ENCODE measurements at regions not wholly inside any gene's neighbourhood (a gene's known extent, or its start where the extent isn't known, plus 50 kb on each side); places are given as distances from the start of the nearest gene placed in this dataset.

DNA sequence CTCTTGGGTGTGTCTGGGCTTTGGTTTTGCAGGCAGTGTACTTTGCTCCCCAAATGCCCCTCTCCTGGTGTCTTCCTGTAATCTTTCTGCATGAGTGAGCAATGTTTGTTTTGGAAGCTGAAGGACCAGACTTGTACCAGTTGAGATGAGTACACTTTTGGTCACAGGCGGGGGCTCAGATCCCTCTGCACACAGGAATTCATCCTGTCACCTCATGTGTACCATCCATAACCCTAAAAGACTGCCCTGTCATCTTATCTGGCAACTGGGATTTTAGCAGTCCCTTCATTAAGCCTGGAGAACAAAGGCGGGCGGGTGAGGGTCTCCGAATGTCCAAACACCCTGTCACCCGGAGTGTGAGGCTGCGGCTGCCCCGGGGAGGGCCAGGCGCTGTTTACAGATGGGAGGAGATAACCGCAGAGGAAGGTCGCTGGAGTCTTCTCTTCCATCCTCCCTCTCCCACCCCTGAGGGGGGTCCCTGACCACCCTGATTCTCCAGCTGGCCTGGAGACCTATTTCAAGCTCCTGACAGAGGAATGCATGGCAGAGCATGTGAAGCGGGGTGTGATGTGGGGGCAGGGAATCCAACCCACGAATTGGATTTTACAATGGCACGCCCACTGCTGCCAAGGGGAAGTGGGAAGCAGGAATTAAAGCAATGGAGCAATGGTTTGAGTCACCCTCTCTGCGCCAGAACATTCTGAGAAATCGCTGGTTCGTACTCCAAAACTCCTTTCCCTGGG, 158.2 kb upstream of the MYCN start:
- DNase-seq: no peak

DNA sequence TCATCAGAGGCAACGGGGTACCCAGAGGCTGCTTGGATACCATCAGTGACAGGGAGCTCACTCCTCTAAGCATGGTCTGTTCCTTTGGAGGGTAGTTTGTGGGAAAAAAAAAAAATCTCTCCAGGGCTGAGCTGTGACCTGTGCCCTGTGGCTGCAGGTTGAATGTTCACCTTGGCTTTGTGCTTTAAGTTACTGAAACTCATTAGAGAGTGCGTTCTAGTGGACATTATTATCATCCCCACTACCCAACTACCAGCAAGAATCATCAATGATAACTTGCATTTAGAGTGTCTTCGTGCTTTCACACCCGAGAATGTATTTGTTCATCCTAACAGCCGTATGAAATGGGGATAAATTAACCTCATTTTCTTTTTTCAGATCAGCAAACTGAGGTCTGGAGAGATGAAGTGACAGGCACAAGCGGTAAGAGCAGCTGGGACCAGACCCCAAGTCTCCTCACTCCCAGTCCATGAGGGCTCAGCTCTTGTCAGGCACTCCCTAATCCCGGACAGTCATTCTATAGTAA, 157.5 kb upstream of the MYCN start:
- DNase-seq: no peak

DNA sequence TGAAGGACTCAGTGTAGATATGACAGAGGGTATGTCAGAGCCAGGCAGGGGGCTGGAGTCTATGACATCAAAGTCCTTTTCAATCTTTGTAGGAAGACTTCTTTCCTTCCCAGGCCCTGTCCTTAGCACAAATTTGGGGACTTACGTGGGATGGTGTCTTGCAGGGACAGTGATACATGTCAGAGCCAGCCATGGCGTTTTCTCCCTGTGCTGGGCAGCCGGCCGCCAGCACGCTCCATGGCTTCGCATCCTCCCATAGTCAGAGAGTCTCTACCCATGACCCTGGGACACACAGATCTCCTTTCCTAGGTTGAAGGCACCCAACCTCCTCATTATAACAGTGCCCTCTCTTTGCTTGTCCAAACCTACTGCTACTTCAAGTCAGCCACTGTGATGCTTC, 156.9 kb upstream of the MYCN start:
- DNase-seq: no peak

DNA sequence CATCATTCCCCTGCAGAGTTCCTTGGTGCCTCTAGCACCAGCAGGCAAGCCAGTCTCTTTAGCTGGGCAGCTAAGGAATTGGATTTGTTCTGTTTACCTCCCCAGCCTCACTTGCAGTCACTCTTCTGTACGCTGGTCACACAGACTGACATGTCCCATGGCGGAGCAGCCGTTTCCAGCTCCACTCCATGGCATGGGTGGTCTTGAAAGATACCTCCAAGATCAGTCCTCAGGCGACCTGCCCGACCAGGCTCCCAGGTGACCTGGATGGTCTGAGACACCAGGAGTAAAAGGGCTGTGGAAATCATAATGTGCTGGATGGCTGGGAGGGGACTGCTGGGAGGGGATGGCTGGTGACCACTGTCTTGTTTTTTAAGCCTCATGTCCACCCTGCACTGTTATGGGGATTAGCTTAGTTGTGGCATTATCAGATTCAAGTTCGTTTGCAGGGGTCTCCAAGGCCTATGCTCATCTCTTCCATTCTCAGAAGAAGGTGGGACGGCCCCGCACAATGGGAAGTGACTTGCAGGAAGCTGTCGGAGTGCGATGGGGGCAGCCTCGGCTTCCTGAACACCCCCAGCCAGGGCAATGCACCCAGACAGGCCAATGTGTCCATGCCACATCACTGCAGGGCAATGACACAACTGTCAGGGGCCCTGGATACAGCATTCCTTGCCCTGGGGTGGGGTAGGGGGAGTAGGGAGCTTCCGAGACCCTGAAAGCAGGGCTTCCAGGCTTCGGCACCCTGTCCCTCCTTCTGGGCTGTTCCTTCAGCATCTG, 156.1 kb upstream of the MYCN start:
- DNase-seq: no peak

DNA sequence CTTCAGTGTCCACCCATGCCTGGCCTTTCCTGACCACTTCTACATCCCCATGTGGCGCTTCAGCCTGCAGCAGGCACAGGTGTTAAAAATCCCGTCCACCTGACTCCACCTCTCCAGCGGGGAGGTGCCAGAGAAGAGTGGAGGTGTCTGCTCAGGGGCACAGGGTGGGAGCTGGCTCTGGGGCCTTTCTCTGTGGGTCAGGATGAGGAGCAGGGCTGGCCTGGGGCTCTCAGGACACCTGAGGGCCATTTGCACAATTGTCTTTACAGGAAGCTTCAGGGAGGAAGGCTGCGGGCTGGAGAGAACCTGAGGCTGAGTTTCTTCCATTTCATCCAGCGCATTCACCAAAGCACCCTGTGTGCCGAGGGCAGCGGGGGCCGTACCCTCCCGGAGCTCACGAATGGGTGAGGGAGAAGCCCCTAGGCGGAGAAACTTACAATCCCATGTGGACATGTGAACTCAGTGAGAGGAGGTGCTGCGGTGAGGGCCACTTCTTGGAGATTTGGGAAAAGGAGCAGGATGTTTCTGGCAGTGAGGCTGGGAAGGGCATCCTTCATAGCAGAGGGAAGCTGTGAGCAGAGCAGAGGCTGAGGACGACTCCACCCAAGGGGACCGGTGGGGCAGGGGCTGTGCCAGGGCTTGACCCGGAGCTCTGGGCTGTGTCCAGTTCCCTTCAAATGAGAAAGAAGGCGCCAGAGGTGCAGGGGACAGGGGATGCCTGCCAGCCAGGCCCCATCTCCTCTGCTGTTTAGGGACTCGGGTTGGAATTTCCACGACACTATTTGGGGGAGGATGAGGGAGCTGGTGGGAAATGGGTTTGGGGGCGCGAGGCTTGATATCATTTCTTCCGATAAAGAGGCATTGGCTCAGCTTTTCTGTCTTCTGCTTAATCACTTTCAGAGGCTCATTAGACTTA, 155.2 kb upstream of the MYCN start:
- DNase-seq: no peak

DNA sequence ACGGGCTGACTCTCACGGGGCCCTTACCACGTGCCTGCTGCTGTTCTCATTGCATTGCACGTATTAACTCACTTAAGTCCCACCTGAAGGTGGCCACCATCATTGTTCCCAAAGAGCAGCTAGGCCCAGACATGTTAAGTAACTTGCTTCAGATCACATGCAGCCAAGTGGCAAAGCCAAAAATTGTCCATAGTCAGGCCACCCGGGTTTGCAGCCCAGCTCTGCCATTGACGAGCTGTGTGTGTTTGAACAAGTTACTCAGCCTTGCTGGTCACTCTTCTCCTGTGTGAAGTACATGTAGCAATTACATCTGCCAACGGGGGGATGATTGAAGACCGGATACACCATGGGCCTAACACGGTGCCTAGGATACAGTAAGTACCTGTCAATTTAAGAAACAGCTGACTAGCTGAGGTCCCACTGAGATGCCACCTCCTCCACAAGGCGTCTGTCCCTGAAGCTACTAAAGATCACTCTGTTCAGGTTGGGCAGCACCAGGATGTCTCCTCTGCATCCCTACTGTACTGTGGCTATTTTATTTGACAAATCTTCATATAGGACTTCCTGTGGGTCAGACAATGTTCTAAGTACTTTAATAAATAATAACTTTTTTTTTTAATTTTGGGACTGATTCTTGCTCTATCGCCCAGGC, 154.2 kb upstream of the MYCN start:
- DNase-seq: no peak

DNA sequence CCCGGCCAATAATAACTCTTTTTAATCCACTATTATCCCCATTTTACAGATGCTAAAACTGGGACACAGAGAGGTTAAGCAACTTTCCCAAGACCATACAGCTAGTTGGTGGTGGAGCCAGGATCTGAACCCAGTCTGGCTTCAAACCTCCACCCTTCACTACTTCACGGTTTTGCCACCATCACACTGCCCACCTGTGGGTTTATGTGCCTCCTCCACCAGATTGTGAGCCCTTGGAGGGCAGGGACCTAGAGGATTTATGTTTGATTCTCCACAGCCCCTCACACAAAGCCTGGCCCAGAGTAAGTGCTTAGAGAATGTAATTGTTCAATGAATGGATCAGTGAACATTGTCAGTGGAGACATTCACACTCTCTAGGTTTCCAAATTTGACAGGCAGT, 153.4 kb upstream of the MYCN start:
- no peak for DNase-seq

DNA sequence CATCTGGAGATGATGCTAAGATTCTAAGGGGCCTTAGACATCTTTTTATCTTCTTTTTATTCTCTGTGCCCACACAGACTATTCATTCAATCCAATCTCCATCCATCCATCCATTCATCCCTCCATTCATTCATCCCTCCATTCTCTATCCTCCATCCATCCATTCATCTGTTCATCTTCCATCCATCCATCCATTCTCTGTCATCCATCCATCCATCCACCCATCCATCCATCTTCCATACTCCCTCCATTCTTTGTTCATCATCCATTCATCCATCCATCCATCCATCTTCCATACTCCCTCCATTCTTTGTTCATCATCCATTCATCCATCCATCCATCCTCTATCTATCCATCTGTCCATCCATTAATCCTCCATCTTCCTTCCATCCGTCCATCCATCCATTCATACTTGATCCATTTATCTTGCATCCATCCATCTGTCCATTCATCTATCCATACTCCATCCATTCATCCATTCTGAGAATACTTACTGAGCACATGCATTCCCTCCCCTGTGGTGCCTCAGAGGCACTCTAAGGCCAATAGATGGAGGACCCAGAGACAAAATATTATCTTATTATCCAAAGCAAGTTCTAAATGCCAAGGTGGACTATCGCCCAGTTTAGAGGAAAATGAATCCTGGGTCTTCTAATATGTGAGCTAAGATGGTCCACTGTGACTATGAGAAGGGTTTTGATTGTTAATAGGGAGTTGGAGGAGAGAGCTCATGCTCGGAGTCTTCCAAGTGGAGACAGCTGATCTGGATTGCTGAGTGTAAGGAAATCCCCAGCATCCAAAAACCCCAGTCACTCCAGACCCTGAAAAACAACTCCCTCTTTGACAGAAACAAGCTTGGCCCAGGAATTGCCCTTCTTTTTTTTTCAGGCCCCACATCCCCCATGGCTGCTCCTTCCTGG, 152.6 kb upstream of the MYCN start:
- DNase-seq: no peak

DNA sequence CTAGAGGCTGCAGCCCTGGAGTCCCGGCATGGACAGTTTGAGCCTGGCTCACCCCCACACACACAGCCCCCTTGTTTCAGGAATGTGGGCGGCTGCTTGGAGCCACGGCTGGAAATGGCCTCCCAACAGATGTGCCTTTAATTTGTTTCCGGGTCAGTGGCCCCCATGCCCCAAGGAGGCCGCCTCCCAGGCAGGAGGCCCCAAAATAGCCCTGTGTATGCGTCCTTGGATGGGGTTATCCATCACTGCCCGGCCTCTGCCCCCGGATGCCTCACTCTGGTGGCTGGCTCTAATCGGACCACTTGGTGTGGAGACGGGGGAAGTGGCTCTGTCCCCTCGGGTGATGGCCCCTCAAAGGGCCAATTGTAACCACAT, 151.9 kb upstream of the MYCN start:
- no peak for DNase-seq

DNA sequence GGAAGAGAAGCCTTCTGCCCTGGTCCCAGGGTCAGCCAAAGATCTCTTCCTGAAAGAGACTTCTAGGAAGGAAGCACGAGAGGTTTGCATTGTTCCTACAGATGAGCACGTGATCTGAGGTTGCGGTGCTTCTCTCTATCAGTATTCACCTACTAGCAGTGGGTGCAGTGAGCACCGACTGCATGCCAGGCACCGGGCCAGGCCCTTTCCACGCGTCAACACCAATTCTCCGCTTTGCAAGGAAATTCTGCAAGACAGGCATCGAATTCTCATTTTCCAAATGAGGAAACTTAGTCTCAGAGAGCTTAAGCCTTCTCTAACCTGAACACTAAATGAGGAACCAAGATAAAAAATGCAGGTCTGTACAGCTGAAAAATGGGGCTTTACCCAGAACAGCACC, 151.5 kb upstream of the MYCN start:
- no peak for DNase-seq

DNA sequence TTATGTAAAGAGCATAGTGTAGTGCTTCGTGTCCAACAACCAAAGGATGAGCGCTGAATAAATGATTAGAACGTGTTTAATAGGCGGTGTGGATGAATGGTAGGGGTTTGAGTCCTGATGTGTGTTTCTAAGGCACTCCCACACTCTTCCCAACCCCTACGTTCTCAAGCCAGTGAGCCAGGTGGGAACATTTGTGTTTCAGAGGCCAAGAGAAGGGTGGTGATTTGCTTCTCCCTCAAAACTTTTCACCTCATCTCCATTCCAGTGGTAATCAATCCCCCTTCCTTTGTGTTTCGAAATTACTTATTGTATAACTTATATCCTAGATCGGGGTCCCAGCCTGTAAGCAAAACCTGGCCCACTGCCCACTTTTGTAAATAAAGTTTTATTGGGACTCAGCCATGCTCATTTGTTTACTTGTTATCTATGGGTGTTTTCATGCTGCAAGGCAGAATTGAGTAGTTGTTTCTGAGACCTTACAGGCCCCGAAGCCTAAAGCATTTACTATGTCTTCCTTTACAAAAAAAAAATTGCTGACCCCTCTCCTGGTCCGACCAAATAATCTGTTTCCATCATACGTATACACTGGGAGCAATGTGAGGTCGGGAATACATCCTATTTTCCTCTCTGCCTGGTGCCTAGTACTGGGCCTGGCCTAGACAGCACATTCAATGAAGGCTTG, 150.8 kb upstream of the MYCN start:
- no peak for DNase-seq

DNA sequence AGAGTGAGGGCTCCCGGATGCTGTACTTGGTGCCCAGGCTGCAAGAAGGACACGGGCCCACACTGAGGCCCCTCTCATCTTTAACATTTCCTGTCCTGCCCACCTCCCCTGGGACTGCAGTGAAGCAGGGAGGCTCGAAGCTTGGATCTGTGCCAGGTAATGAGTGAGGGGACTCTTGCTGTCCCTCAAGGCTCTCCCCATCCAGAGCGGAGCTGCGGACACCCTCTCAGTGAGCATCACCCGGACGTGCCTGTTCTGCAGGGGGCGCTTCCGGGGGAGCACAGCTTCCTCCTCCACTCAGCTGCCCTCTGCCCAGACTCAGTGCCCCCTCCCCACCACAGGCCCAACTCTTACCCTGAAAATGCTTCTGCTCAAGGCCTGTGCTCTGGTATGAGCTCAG, 150.0 kb upstream of the MYCN start:
- no peak for DNase-seq

DNA sequence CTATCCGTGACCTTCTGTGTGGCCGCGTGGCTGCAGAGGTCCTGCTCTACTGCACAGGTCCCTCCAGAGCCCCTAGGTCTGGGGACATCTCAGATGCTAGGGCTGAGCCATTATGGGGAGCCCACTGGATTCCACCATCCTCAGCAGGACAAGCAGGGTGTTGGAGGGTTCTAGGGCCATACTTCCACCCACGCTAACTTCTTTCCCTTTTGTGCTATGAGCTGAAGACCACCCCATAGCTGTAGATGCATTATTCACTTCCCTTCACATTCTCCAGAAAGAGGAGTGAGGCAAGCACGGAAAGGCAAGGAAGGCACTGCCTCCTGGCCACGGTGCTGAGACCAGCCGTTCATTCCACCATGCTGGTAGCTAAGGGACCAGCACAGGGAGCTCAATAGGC, 149.5 kb upstream of the MYCN start:
- no peak for DNase-seq

DNA sequence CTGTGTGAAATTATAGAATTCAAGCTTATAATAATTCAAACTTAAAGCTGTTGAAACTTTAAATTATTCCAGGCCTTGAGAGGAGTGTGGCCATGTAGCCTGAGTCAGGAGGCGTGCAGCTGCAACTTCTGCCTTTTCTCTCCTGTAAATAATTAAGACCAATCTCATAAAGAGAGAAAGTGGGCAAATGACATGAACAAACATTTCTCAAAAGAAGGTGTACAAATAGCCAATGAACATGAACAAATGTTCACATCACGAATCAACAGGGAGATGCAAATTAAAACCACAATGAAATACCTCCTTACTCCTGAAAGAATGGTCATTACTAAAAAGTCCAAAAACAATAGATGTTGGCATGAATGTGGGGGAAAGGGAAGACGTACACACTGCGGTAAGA, 149.1 kb upstream of the MYCN start:
- no peak for DNase-seq

DNA sequence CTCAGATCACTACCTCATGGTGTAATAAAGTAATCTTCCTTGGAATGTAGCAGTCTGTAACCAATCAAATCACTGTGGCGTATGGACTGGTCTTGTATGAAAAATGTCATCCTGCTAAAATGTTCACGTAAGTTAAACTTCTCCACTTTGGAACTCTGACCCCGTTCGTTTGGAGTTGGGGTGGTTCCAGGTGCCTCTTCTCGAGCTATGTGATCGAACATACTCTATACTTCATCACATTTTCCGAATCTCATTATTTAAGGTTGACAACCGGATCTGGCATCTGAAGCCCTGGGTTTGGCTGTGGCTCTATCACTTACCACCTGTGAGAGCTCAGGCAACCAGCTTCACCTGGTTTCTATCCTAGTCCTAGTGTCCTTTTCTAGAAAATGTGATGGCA, 148.0 kb upstream of the MYCN start:
- no peak for DNase-seq

DNA sequence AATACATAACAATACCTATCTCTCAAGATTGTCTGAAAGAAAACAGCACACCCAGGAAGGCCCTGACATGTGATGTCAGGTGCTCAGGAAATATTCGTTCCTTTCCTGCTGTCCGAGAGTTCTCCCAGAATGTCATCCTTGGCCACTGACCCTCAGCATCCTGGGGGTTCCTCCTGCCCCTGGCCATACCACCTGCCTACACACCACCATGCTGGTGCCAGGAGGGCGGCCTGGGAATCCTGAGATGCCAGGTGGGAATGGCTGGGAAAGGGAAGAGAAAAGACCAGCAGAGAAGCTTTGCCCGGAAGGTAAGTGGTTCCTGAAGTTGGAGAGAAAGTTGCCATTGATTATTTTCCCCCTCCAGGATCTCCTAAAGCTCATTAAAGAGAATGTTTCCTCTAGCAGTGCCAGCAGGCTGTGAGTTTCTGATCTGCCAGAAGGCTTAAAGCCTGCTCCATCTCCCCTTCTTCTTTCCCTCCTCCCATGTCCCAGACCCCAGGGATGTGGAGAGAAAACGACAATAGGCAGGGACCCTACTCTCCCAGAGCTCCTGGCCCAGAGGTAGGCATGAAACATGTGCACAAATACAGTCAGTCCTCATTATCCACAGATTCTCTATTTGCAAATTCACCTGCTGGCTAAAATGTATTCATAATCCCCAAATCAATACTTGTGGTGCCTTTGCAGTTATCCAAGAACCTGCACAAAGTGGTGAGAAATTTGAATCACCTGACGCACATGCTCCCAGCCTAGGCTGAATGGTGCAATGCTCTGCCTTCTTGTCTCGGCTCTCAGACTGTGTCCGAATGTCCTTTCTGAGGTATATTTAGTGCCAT, 147.1 kb upstream of the MYCN start:
- no peak for DNase-seq

DNA sequence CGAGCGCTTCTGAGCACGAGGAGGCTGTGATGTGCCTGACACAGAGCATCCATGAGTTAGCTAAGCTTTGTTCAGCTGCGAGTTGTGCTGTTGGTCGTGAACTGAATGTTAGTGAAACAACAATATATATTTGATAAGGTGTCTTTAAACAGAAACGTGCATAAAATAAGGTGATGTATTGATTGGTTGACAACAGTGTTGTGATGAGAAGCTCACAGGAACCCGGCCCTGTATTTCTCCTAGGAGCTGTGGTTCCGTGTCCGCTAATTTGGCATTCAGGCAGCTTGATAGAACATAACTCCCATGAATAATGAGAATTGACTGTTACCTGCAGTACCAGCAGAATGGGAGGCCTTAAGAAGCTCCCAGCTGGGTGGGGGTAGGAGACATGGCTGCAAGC, 146.4 kb upstream of the MYCN start:
- DNase-seq: no peak

DNA sequence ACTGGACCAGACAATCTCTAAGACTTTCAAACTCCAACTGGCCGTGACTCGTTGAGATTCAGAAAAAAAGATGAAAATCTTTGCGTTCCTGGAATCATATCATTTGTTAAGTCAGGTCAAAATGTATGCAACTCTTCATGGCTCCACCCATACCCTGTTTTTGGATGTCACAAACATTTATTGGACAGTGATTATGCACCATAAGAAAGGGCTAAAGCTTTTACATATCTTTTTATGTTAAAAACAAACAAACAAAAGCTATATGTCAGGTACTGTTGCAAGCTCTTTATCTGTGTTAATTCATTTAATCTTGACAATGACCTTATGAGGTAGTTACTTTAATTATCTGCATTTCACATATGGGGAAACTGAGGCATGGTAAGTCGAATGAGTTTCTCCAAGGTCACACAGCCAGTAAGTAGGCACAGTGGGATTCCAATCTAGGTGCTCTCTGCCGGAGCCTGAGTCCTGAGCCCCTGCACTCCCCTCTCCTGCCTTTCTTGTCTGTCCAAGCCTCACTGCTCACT, 145.7 kb upstream of the MYCN start:
- no peak for DNase-seq

DNA sequence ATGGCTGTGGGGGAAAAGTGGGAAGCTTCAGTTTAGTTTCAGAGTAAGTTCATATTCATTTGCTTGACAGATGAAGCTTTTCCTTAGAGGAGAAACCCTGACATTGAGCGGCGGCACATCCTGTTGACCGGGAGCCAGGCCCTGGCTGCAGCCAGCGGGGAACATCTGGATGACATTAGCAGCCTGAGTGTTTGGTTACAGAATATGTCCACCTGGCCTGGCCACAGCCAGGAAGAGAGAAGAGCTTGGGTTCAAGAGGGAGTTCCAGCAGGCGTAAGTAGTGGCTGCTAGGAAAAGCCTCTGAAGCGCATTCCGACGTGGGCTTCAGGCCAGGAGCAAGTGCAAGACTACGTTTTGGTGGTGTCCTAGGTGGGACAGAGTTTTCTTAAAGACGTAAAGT, 144.9 kb upstream of the MYCN start:
- no peak for DNase-seq
